ENCODE measurements at regions not wholly inside any gene's neighbourhood (a gene's known extent, or its start where the extent isn't known, plus 50 kb on each side); places are given as distances from the start of the nearest gene placed in this dataset.

DNA sequence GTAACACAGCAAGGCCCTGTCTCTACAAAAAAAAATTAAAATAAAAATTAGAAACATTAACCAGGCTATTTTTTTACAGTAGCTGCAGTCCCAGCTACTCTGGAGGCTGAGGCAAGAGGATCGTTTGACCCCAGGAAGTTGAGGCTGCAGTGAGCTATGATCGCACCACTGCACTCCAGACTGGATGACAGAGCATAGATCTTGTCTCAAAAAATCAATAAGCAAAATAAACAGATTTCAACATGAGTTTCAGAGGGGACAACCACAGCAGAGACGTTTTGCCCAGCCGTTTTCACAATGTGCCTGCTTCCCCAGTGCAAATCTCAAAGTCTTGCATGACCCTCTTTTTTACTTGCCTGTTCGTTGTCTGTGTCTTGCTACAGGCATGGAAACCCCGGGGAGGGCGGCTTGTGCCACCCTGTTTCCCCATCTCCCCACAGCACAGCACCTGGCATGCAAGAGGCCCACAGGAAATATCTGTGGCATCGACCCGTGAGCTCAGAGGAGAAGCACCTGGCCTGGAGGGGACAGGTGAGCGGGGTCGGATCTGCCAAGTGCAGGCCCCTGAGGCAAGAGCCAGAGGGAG is 222.0 kb upstream of the ZNF507 start:
- DNase-seq = no peak
- intact Hi-C loops (cut with DNase I) = no loop called here

DNA sequence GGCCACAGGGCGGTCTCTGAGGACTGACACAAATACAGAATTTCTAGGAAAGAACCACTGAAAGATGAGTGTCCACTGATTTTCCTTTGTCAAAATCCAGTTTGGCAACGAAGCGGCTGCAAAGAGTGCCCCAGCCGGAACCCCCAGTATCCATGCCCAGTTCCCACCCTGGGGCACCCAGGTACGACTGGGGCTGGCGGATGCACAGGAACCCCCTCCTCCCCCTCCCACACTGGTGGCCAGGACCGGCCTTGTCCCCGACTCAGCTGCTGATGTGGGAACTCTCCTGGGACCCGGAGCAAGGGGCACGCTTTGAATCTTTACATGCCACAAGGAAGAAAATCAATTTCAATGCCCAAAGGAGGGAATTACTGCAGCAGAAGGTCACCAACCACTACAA is 220.8 kb upstream of the ZNF507 start:
- no peak for DNase-seq
- intact Hi-C loops (cut with DNase I) = no loop called here

DNA sequence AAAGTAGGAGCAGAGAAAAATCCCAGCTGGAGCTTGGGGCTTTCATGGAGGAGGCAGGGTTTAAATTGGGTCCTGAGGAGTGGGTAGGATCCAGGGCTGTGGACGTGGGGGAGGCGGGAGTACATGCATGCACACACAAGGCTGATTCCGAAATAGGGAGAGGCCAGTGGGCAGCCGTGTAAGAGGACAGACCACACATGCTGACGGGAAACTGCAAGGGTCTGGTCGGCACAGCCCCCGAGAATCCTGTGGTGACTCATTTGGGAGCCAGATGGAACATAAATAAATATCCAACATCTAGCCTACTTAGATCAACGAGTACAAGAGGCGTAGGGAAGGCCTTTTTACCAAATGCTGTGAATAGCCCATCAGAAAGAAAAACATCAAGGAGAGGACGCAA is 216.3 kb upstream of the ZNF507 start:
- intact Hi-C loops (cut with DNase I) = no loop called here
- peak in 2 of 10 donors; percentile 24 to 76 for DNase-seq

DNA sequence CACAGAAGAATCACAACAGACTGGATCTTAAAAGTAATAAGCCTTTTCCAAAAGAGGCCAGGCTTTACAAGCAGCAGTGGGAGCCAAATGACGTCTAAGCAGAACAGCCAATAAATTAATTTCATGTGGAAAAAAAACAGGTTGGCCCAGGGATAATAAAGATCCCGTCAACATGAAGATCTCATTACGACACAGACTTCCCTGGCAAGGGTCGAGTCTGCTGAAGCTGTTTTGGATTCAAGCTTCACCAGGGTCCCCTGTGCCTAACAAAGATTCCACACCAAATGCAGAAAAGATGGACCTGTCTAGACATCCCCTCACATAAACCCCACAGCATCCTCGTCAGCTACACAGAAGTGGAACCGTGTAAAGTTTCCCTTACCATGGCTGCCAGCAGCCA is 215.1 kb upstream of the ZNF507 start:
- intact Hi-C loops (cut with DNase I) = no loop called here
- no peak for DNase-seq

DNA sequence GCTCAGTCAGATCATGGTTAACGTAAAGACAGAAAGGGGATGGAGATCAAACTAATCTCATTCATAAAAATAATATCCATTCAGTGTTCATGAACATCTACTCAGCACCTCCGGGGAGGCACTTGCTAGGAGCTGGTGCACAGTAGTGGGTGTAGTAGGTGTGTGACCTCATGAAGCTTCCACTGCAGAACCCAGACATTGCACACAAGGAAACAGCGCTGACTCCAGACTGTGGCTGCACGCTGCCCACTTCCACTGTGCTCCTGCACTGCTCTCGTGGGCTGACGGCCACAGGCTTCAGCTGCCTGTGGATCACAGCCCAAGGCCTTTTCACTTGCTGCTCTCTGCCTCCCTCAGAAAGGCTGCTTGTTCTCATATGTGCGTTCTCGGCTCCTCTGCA is 214.4 kb upstream of the ZNF507 start:
- no peak for DNase-seq
- intact Hi-C loops (cut with DNase I) = no loop called here

- DNase-seq = no peak
- intact Hi-C loops (cut with DNase I) = no loop called here
Observed at GRCh38 chr19:32138416-32138815, 207.0 kb upstream of the ZNF507 start.

DNA sequence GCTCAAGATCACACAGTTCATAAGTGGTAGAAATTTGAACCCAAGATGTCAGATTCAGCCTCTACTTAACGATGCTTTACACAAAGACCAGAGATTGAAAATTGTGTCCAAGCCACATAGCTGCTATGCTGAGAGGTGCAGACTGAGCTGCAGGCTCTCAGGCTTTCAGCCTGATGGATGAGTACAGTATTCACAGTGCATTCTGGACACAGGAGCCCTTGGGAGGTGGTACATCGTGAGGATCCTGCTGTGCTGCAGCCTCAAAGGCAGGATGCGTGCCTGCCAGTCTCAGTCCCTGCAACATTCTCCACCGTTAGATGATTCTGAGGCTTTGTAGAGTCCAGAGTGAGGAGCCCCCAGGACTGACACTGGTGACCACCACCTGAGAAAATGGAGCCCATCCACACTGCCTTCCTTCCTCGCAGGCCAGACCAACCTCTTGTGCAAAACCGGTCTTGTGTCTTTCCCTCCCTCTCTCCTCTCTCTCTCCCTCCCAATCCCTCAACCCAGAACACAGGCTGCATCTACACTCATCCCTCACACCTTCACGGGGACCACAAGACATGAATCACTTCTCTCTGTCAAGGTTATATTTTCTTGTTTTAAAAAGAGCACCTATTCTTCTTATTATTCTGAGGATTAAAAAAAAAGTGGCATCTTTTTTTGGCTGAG is 203.4 kb upstream of the ZNF507 start:
- no peak for DNase-seq
- intact Hi-C loops (cut with DNase I) = no loop called here

DNA sequence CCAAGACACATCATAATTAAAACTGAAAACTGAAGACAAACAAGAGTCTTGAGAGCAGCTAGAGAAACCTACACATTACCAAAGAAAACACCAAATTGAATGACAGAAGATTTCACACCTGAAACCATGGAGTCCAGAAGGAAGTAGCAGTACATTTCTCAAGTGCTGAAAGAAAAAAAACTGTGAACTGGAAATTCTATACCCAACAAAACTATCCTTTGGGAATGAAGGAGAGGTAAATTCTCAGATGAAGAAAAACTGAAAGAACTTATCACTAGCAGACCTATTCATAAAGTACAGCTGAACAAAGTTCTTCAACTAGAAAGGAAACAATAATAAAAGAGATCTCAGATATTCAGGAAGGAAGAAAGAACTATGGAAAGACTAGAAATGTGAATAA is 198.7 kb upstream of the ZNF507 start:
- no peak for DNase-seq
- intact Hi-C loops (cut with DNase I) = no loop called here

DNA sequence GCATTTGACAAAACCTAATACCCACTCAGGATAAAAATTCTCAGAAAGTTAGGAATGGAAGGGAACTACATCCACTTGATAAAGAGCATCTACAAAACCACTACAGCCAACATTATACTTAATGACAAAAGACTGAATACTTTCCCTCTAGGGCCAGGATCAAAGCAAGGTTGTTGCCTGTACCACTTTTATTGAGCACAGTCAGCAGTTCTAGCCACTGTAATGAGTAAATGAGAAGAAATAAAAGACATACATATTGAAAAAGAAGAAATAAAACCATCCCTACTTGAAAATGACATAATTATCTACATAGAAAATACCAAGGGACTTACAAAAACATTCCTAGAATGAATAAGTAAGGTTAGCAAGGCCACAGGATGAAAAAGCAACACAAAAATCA is 194.8 kb upstream of the ZNF507 start:
- intact Hi-C loops (cut with DNase I) = no loop called here
- no peak for DNase-seq

GRCh38 chr19:32154418-32154817 is 191.0 kb upstream of the ZNF507 start:
- intact Hi-C loops (cut with DNase I) = no loop called here
- no peak for DNase-seq

DNA sequence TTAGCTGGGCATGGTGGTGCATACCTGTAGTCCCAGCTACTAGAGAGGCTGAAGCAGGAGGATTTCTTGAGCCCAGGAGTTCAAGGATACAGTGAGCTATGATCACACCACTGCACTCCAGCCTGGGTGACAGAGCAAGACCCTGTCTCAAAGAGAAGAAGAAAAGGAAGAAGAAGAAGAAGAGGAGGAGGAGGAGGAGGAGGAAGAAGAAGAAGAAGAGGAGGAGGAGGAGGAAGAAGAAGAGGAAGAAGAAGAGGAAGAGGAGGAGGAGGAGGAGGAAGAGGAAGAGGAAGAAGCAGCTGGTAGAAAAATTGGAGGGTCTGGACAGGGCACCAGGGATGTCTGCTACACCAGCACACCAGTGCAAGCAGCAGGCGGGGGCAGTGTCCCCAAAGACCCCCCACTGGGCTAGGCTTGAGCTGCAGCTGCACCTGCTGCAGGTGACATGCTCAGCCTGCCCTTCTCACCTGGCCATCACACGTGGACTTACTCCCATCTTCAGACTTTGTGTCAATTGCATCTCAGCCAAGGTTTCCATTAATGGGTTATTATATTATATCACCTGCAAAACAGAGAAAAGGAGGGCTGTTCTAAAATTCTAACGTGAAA is 180.9 kb upstream of the ZNF507 start:
- intact Hi-C loops (cut with DNase I) = no loop called here
- DNase-seq = no peak

GRCh38 chr19:32165141-32165540 is 180.3 kb upstream of the ZNF507 start:
- intact Hi-C loops (cut with DNase I) = no loop called here
- no peak for DNase-seq

GRCh38 chr19:32165750-32166149 is 179.7 kb upstream of the ZNF507 start:
- no peak for DNase-seq
- intact Hi-C loops (cut with DNase I) = no loop called here

DNA sequence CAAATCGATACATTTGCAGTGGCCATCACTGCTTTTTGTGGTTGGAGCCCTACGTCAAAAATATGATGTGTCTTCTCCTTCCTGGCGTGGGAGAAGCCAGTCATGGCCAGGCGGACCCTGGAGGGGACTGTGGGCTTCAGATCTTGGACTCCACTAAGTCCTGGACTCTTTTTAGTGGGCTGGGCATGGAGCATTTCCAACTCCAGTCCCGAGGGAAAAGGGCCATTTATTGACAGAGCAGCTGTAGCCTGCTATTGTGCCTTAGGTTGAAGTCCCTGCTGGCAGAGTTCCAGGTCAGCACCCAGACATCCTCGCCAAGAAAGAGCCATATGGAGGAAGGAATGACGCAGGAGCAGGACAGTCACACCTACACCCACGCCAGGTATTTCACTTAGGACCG is 179.2 kb upstream of the ZNF507 start:
- intact Hi-C loops (cut with DNase I) = no loop called here
- DNase-seq = no peak

- intact Hi-C loops (cut with DNase I) = no loop called here
- DNase-seq = no peak
Observed at GRCh38 chr19:32168111-32168510, 177.3 kb upstream of the ZNF507 start.

- intact Hi-C loops (cut with DNase I) = no loop called here
- no peak for DNase-seq
Observed at GRCh38 chr19:32168606-32169005, 176.8 kb upstream of the ZNF507 start.

DNA sequence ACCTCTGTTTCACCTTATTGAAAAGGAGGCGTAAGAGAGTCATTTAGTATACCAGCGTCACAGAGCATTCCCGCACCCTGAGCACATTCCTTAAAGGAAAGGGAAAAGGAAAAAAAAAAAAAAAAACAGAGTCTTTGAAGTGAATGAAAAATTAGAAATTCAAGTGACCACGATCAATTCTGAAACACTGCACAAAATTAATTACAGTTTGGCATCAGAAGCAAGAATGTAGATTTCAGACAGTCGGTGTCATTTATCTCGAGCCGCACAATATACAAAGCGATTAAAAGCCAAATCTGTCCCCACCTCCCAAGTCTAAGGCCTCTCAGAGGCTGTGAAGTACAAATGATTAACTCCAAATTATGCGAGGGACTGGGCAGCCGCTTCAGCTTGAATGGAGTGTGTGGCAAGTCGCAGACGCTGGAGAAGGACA is 173.7 kb upstream of the ZNF507 start:
- intact Hi-C loops (cut with DNase I) = no loop called here
- DNase-seq = no peak

DNA sequence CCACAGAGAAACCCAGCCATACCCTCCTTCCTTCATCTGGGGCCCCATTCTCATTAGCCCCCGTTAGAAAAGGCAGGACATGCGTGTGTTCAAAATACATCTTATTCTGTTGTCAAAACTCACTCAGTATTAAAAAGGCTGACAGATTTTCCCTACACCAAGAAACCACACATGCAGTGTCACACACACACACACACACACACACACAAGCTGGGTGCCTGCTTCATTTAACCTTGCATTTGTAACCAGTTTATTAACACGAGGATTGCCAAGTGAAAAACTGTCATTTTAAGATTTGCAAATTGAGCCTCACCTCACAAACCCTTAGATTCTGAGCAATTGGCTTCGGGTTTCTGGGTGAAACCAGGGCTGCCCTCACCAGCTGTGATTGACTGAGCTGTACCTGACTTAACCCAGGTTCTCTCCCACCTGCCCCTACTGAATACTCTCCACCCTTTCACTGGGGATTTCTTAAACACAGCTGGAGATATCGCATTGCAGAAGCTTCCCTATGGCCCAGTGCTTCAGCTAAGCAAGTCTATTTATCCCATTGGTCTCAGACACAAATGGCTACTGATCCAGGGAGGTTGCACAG is 172.7 kb upstream of the ZNF507 start:
- intact Hi-C loops (cut with DNase I) = no loop called here

GRCh38 chr19:32173836-32174235 is 171.6 kb upstream of the ZNF507 start:
- intact Hi-C loops (cut with DNase I) = no loop called here
- no peak for DNase-seq

More for the DNA sequence above, 172.7 kb upstream of the ZNF507 start:
- DNase-seq = no peak

- intact Hi-C loops (cut with DNase I) = no loop called here
- DNase-seq = no peak
Observed at GRCh38 chr19:32174386-32175113, 170.9 kb upstream of the ZNF507 start.

- no peak for DNase-seq
- intact Hi-C loops (cut with DNase I) = no loop called here
Observed at GRCh38 chr19:32176591-32176990, 168.8 kb upstream of the ZNF507 start.

All from posterior cingulate gyrus (tissue), 11 donors.